Pulmonary artery endothelial cell (primary cell): ENCODE measurements at regions not wholly inside any gene's neighbourhood (a gene's known extent, or its start where the extent isn't known, plus 50 kb on each side); places are given as distances from the start of the nearest gene placed in this dataset.
A peak's percentile ranks its signal among the peaks of the same experiment; 100 is the strongest.

ENCODE experiments used
- DNase-seq: peaks from one replicate; pipeline ENCODE4 v3.0.0-alpha.2; 2011; ENCODE audit warnings: low read depth, low spot score

GRCh38 chr7:96414931-96415292 lies 93.0 kb upstream of the SLC25A13 start:
- DNase-seq, result no peak

- DNase-seq, result no peak
Measured at GRCh38 chr7:96410126-96410839, 88.4 kb upstream of the SLC25A13 start.

GRCh38 chr7:96408881-96409280 lies 87.0 kb upstream of the SLC25A13 start:
- no peak for DNase-seq

- DNase-seq, result no peak
Measured at GRCh38 chr7:96407427-96407826, 85.5 kb upstream of the SLC25A13 start.

GRCh38 chr7:96402913-96403312 lies 81.0 kb upstream of the SLC25A13 start:
- no peak for DNase-seq

GRCh38 chr7:96401200-96401599 lies 79.3 kb upstream of the SLC25A13 start:
- no peak for DNase-seq

GRCh38 chr7:96400518-96400917 lies 78.6 kb upstream of the SLC25A13 start:
- DNase-seq, result no peak

- no peak for DNase-seq
Measured at GRCh38 chr7:96400001-96400400, 78.1 kb upstream of the SLC25A13 start.

GRCh38 chr7:96397936-96398598 lies 76.2 kb upstream of the SLC25A13 start:
- DNase-seq, result no peak

- peak; percentile 92 for DNase-seq
Measured at GRCh38 chr7:96388620-96389383, 66.9 kb upstream of the SLC25A13 start.

- DNase-seq, result peak; percentile 52
Measured at GRCh38 chr7:96388166-96388565, 66.3 kb upstream of the SLC25A13 start.

GRCh38 chr7:96380111-96380512 lies 58.2 kb upstream of the SLC25A13 start:
- DNase-seq, result no peak

- no peak for DNase-seq
Measured at GRCh38 chr7:96377399-96377798, 55.5 kb upstream of the SLC25A13 start.
